NB4 (cell line): ENCODE measurements at regions not wholly inside any gene's neighbourhood (a gene's known extent, or its start where the extent isn't known, plus 50 kb on each side); places are given as distances from the start of the nearest gene placed in this dataset.

Source experiments
- CTCF ChIP-seq: IDR thresholded peaks from one replicate; pipeline ENCODE4 v1.5.1; 2012; ENCODE audit warnings: low read depth, low read length
- MAX ChIP-seq: IDR thresholded peaks from 2 replicates; pipeline ENCODE4 v1.6.1; 2011; ENCODE audit warnings: low read depth, low read length
- MYC ChIP-seq: IDR thresholded peaks from 2 replicates; pipeline ENCODE4 v1.6.1; 2011; ENCODE audit warnings: low read depth, low read length
- POLR2A ChIP-seq: IDR thresholded peaks from 2 replicates; pipeline ENCODE4 v1.6.1; 2011; ENCODE audit warnings: mild to moderate bottlenecking; ENCODE audit not compliant: insufficient read length; ENCODE audit errors: extremely low read depth

GRCh38 chr5:90071066-90071465 lies 338.5 kb downstream of the CETN3 start:
- TF ChIP-seq CTCF (no peak), POLR2A (no peak), MYC (no peak), MAX (no peak)
